HEK293 (cell line): ENCODE measurements at regions not wholly inside any gene's neighbourhood (a gene's known extent, or its start where the extent isn't known, plus 50 kb on each side); places are given as distances from the start of the nearest gene placed in this dataset.

ENCODE experiments used
- CTCF ChIA-PET: fragments of 350-600 bp; formaldehyde crosslinking; extraction: SDS; loops from one replicate; lab custom pipeline; 2021; ENCODE audit warnings: antibody characterized with exemption; lab: Yijun Ruan, JAX
- POLR2A ChIA-PET: fragments of 300-600 bp; formaldehyde crosslinking; extraction: SDS; loops from one replicate; lab custom pipeline; 2020; ENCODE audit warnings: antibody characterized with exemption, inconsistent platforms; lab: Yijun Ruan, JAX
- H3K27ac ChIP-seq: fragments of 200-500 bp; sonication (Bioruptor generic); 2 replicates; pipeline ENCODE4 v1.5.1; 2014; ENCODE audit warnings: low read depth, low read length, control low read depth, inconsistent platforms; ENCODE audit errors: extremely low read depth
- H3K36me3 ChIP-seq, 2 experiments: fragments of 200-500 bp in 1 of 2; sonication (Bioruptor generic) in 1 of 2; 1 replicate in 1 of 2; 2 replicates in 1 of 2; pipeline ENCODE4 v1.5.1; 2014 to 2017; ENCODE audit warnings: inconsistent platforms in 2 of 2, low read length in 2 of 2; ENCODE audit not compliant: control insufficient read depth in 2 of 2, insufficient read depth in 1 of 2
- H3K4me1 ChIP-seq: fragments of 200-500 bp; sonication (Bioruptor generic); 2 replicates; pipeline ENCODE4 v1.5.1; 2014; ENCODE audit warnings: mild to moderate bottlenecking, low read length, inconsistent platforms; ENCODE audit not compliant: control insufficient read depth, insufficient read depth
- H3K4me3 ChIP-seq: 2 replicates; pipeline ENCODE4 v1.5.1; 2011; ENCODE audit warnings: low read depth, mild to moderate bottlenecking, control low read depth, low read length, moderate library complexity
- H3K9me3 ChIP-seq: fragments of 200-500 bp; sonication (Bioruptor generic); 2 replicates; pipeline ENCODE4 v1.5.1; 2014; ENCODE audit warnings: low read depth, low read length, inconsistent platforms; ENCODE audit not compliant: control insufficient read depth, insufficient read depth
- BCL11A ChIP-seq: fragments of 450-650 bp; formaldehyde crosslinking; IDR thresholded peaks from 2 replicates; pipeline ENCODE4 v1.5.1; 2016; ENCODE audit warnings: low read depth, missing biosample characterization, missing genetic modification characterization
- GLIS2 ChIP-seq: fragments of 450-650 bp; formaldehyde crosslinking; IDR thresholded peaks from 2 replicates; pipeline ENCODE4 v1.5.1; 2016; ENCODE audit warnings: missing biosample characterization, missing genetic modification characterization
- KLF17 ChIP-seq: fragments of 450-650 bp; formaldehyde crosslinking; IDR thresholded peaks from 2 replicates; pipeline ENCODE4 v1.5.1; 2016; ENCODE audit warnings: missing biosample characterization, missing genetic modification characterization
- PRDM2 ChIP-seq: fragments of 450-650 bp; formaldehyde crosslinking; IDR thresholded peaks from 2 replicates; pipeline ENCODE4 v1.5.1; 2016; ENCODE audit warnings: missing biosample characterization, missing genetic modification characterization, borderline replicate concordance
- SETDB1 ChIP-seq: IDR thresholded peaks from one replicate; pipeline ENCODE4 v1.6.1; 2017; ENCODE audit warnings: mild to moderate bottlenecking, low read length, moderate library complexity, mixed read lengths; ENCODE audit not compliant: insufficient read length
- WT1 ChIP-seq: fragments of 450-650 bp; formaldehyde crosslinking; IDR thresholded peaks from 2 replicates; pipeline ENCODE4 v1.5.1; 2016; ENCODE audit warnings: missing biosample characterization, missing genetic modification characterization
- ZBTB49 ChIP-seq: fragments of 450-650 bp; formaldehyde crosslinking; IDR thresholded peaks from 2 replicates; pipeline ENCODE4 v1.5.1; 2016; ENCODE audit warnings: missing biosample characterization, missing genetic modification characterization, low read depth
- ZBTB7A ChIP-seq: fragments of 450-650 bp; formaldehyde crosslinking; IDR thresholded peaks from 2 replicates; pipeline ENCODE4 v1.5.1; 2016; ENCODE audit warnings: low read depth, missing biosample characterization, missing genetic modification characterization
- ZFP37 ChIP-seq: fragments of 450-650 bp; formaldehyde crosslinking; IDR thresholded peaks from 2 replicates; pipeline ENCODE4 v1.5.1; 2016; ENCODE audit warnings: missing biosample characterization, missing genetic modification characterization
- ZNF121 ChIP-seq: fragments of 450-650 bp; formaldehyde crosslinking; IDR thresholded peaks from 2 replicates; pipeline ENCODE4 v1.5.1; 2016; ENCODE audit warnings: missing biosample characterization, missing genetic modification characterization
- ZNF138 ChIP-seq: fragments of 450-650 bp; formaldehyde crosslinking; IDR thresholded peaks from 2 replicates; pipeline ENCODE4 v1.5.1; 2016; ENCODE audit warnings: missing biosample characterization, missing genetic modification characterization, borderline replicate concordance
- ZNF155 ChIP-seq: fragments of 450-650 bp; formaldehyde crosslinking; IDR thresholded peaks from 2 replicates; pipeline ENCODE4 v1.5.1; 2016; ENCODE audit warnings: missing biosample characterization, missing genetic modification characterization
- ZNF202 ChIP-seq: fragments of 450-650 bp; formaldehyde crosslinking; IDR thresholded peaks from 2 replicates; pipeline ENCODE4 v1.5.1; 2016; ENCODE audit warnings: missing biosample characterization, missing genetic modification characterization, borderline replicate concordance
- ZNF248 ChIP-seq: fragments of 450-650 bp; formaldehyde crosslinking; IDR thresholded peaks from 2 replicates; pipeline ENCODE4 v1.5.1; 2017; ENCODE audit warnings: missing biosample characterization, missing genetic modification characterization
- ZNF521 ChIP-seq: fragments of 450-650 bp; formaldehyde crosslinking; IDR thresholded peaks from 2 replicates; pipeline ENCODE4 v1.5.1; 2017; ENCODE audit warnings: missing biosample characterization, mild to moderate bottlenecking, missing genetic modification characterization
- ZNF624 ChIP-seq: fragments of 450-650 bp; formaldehyde crosslinking; IDR thresholded peaks from 2 replicates; pipeline ENCODE4 v1.5.1; 2017; ENCODE audit warnings: missing biosample characterization, missing genetic modification characterization
- ZNF777 ChIP-seq: fragments of 450-650 bp; formaldehyde crosslinking; IDR thresholded peaks from 2 replicates; pipeline ENCODE4 v1.5.1; 2017; ENCODE audit warnings: missing biosample characterization, missing genetic modification characterization, borderline replicate concordance
- ZNF785 ChIP-seq: fragments of 450-650 bp; formaldehyde crosslinking; IDR thresholded peaks from 2 replicates; pipeline ENCODE4 v1.5.1; 2016; ENCODE audit warnings: missing biosample characterization, missing genetic modification characterization
- TF ChIP-seq, protein P1 (sequence below): fragments of 450-650 bp; formaldehyde crosslinking; IDR thresholded peaks from 2 replicates; pipeline ENCODE4 v1.5.1; 2016; ENCODE audit warnings: missing biosample characterization, missing genetic modification characterization
- TF ChIP-seq, protein P2 (sequence below): fragments of 450-650 bp; formaldehyde crosslinking; optimal IDR thresholded peaks from 2 replicates; pipeline ENCODE3; 2016; ENCODE audit warnings: missing biosample characterization, mild to moderate bottlenecking, missing genetic modification characterization

DNA sequence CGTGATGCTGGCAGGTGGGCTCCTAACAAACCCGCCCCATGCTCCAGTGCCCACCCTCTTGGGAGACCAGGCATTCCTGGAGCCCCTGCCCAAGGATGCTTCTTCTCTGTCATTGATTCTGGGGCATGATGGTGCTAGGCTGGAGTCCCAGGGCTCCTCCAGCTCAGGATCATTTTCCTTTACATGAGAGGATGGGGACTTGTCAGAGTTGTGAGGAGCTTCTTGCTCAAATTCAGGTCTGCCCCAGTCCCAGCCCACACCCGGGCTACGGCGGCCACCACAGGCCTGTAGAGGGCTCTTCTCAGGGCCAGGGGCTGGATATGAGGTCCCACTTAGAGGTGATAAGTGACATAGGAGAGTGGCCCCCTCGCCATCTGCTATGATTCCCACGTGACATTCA, 141.1 kb upstream of the COPS8 start:
- ChIA-PET POLR2A (no interaction called here), CTCF (no interaction called here)
- Histone ChIP-seq H3K36me3 (no peaks in the 10 kb centered on the region), H3K4me1 (no peaks in the 10 kb centered on the region), H3K4me3 (no peak overlapping the region), H3K9me3 (no peaks in the 10 kb centered on the region), H3K27ac (no peak overlapping the region)
- TF ChIP-seq ZNF248 (no peak), ZNF155 (tag by site-specific recombination) (no peak), PRDM2 (tag by site-specific recombination) (no peak), ZBTB7A (tag by site-specific recombination) (no peak), ZNF138 (tag by site-specific recombination) (no peak)

DNA sequence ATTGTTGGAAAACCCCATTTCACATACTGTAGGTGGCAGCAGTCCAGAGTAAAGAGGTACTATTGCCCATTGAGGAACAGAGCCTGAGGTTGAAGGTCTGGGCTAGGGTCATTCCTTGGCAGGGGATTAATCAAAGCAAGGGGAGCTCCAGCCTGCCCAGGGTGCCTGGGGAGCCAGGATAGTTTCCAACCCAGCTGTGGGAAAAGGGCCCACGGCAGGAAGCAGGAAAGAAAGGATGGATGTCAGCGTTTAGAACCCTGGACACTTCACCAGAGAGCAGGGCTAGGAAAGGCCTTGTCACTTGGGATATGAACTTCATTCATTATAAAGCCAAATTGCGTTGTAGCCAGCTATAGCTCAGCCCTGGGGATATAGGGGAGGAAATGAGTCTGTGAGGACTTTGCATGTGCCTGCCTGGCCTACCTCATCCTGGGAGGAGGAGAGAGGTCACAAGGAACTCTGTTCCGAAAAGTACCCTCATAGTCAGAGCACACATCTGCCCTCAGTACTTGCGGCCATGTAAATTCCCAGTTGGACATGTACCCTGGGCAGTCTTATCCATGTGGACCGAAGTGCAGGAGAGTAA, 140.2 kb upstream of the COPS8 start:
- TF ChIP-seq, protein P1, sequence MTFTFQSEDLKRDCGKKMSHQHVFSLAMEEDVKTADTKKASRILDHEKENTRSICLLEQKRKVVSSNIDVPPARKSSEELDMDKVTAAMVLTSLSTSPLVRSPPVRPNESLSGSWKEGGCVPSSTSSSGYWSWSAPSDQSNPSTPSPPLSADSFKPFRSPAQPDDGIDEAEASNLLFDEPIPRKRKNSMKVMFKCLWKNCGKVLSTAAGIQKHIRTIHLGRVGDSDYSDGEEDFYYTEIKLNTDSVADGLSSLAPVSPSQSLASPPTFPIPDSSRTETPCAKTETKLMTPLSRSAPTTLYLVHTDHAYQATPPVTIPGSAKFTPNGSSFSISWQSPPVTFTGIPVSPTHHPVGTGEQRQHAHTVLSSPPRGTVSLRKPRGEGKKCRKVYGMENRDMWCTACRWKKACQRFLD (tag by site-specific recombination): no peak
- TF ChIP-seq WT1 (tag by site-specific recombination) (no peak), GLIS2 (tag by site-specific recombination) (no peak), ZNF624 (no peak), SETDB1 (no peak), ZFP37 (no peak), KLF17 (no peak), ZNF202 (tag by site-specific recombination) (no peak), ZNF121 (tag by site-specific recombination) (no peak), ZNF521 (tag by site-specific recombination) (no peak), BCL11A (tag by site-specific recombination) (no peak), ZBTB49 (tag by site-specific recombination) (no peak), ZNF785 (tag by site-specific recombination) (no peak), ZNF777 (tag by site-specific recombination) (no peak)
- TF ChIP-seq, protein P2, sequence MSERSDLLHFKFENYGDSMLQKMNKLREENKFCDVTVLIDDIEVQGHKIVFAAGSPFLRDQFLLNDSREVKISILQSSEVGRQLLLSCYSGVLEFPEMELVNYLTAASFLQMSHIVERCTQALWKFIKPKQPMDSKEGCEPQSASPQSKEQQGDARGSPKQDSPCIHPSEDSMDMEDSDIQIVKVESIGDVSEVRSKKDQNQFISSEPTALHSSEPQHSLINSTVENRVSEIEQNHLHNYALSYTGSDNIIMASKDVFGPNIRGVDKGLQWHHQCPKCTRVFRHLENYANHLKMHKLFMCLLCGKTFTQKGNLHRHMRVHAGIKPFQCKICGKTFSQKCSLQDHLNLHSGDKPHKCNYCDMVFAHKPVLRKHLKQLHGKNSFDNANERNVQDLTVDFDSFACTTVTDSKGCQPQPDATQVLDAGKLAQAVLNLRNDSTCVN (tag by site-specific recombination): no peak
- Histone ChIP-seq H3K4me3 (no peak overlapping the region), H3K9me3 (no peaks in the 10 kb centered on the region), H3K27ac (no peak overlapping the region), H3K36me3 (no peaks in the 10 kb centered on the region), H3K4me1 (no peaks in the 10 kb centered on the region)
- CTCF ChIA-PET: no interaction called here
- POLR2A ChIA-PET: no interaction called here
